ENCODE measurements at regions not wholly inside any gene's neighbourhood (a gene's known extent, or its start where the extent isn't known, plus 50 kb on each side); places are given as distances from the start of the nearest gene placed in this dataset.

DNA sequence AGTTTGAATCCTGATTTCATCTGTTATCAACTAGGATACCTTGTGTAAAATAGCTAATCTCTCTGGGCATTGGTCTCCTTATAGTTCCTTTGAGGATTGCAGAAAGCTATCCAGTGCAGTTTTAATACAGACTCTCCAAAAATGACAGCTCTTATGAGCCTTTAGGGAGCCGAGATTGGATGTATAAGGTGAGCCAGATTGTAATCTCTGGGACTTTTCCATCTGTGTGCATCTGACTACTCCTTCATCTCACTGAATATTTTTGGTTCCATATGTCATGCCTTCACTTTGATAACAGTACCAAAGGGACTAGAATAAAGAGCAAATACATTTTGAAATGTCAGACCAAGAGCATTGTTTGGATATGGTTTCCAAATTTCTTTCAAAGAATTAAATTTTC is 367.2 kb downstream of the TMEM232 start:
- Histone ChIP-seq H3K36me3 (ENCODE audit: control insufficient read depth, insufficient read depth, low read length) (no peaks in the 10 kb centered on the region), H3K27me3 (ENCODE audit: control insufficient read depth, insufficient read depth, low read length) (no peaks in the 10 kb centered on the region), H3K4me3 (ENCODE audit: low read depth, low read length) (no peak overlapping the region)
- FAIRE-seq: no peak
- no peak for DNase-seq (ENCODE audit: low read depth)
- no peak for TF ChIP-seq CTCF (IDR thresholded peaks at IDR 0.05; ENCODE audit: insufficient read depth, low read length, severe bottlenecking)

DNA sequence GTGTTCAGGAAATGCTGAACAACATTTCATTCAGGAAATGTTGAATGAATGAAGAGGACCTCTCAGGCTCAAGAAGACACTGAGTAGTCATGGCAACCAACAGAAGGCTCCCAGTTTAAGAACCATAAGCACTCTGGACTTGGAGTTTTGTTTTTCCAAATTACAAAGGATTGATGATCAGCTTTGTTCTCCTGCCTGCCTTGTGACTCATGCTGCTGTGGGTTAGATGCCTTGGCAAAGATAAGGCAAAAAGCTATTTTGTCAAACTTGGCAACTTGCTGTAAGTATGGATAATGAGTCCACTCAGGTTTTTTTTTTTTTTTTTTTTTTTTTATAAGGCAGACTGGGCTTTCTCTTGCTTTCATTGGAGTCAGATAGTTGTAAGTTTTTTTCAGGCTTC is 365.0 kb downstream of the TMEM232 start:
- no peaks in the 10 kb centered on the region for H3K36me3 ChIP-seq (ENCODE audit: control insufficient read depth, insufficient read depth, low read length)
- FAIRE-seq (no peak), DNase-seq (ENCODE audit: low read depth) (no peak)
- H3K4me3 ChIP-seq (ENCODE audit: low read depth, low read length): no peak overlapping the region
- no peaks in the 10 kb centered on the region for H3K27me3 ChIP-seq (ENCODE audit: control insufficient read depth, insufficient read depth, low read length)
- TF ChIP-seq CTCF (IDR thresholded peaks at IDR 0.05; ENCODE audit: insufficient read depth, low read length, severe bottlenecking): no peak

DNA sequence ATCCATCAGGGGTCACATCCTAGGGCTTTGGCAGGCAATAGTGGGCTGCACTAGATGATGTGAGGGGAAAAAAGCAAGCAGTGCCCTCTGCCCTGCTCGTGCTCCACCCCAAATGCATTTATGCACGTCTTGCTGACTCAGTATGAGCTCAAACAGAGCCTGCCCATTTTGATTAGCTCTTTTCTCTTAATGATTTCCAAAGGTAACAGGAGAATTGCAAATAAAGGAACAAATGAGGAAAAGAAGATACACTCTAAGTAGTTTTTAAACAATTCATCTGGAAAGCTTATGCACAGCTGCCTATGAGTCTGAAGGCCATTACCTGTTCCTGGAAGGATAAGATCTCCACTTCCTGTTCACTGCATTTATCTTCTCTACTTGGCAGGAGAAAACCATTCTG is 364.2 kb downstream of the TMEM232 start:
- TF ChIP-seq CTCF (IDR thresholded peaks at IDR 0.05; ENCODE audit: insufficient read depth, low read length, severe bottlenecking): no peak
- FAIRE-seq (no peak), DNase-seq (ENCODE audit: low read depth) (no peak)
- H3K27me3 ChIP-seq (ENCODE audit: control insufficient read depth, insufficient read depth, low read length): no peaks in the 10 kb centered on the region
- H3K36me3 ChIP-seq (ENCODE audit: control insufficient read depth, insufficient read depth, low read length): no peaks in the 10 kb centered on the region
- no peak overlapping the region for H3K4me3 ChIP-seq (ENCODE audit: low read depth, low read length)

DNA sequence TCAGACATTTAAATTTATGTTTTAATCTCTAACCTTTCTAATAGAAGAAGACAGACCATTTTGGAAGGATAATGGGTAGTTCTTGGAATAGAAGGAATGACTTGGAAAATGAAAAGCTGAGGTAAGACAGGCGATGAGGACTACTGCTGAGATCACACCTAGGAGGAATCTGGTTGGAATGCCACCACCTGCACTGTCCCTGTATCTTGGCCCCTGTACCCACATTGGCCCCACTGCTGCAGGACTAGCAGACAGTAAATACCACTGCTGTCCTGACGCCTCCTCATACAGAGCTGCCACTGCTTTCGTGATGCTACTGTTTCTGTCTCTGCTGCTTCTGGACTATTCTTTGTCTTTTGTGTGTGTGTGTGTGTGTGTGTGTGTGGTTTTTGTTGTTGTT is 359.8 kb downstream of the TMEM232 start:
- FAIRE-seq (no peak), DNase-seq (ENCODE audit: low read depth) (no peak)
- no peak for TF ChIP-seq CTCF (IDR thresholded peaks at IDR 0.05; ENCODE audit: insufficient read depth, low read length, severe bottlenecking)
- Histone ChIP-seq H3K4me3 (ENCODE audit: low read depth, low read length) (no peak overlapping the region), H3K27me3 (ENCODE audit: control insufficient read depth, insufficient read depth, low read length) (no peaks in the 10 kb centered on the region), H3K36me3 (ENCODE audit: control insufficient read depth, insufficient read depth, low read length) (no peaks in the 10 kb centered on the region)
